NCI-H2029 treated with DMSO at 0.1 percent for 48 hours (cell line): ENCODE measurements at regions not wholly inside any gene's neighbourhood (a gene's known extent, or its start where the extent isn't known, plus 50 kb on each side); places are given as distances from the start of the nearest gene placed in this dataset.
A peak's percentile ranks its signal among the peaks of the same experiment; 100 is the strongest.
"Not testable (repeated sequence)": the region's sequence is repeated elsewhere in the genome, so short reads cannot be mapped to it uniquely, and the experiment has no call there.

Experiments used
- DNase-seq: peaks from one replicate; lab custom pipeline; 2025; lab: John Stamatoyannopoulos, UW

DNA sequence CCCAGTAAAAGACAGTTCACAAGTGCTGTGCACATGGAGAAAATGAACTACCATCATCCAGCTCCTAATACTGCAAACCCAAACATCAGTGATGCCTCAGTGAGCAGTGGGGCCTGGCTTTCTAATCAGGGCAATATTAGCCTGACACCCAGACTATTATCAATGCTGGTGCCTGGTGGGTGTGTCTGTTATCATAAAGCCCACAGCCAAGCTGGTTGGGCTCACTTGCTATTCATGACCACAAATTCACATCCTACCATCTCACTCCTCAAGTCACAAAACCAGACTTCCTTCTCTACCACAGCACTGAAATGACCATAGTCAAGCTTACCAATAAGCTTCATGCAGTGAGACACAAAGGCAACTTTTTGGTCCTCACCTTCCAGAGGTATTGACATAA is 180.8 kb upstream of the PLN start:
- no peak for DNase-seq

DNA sequence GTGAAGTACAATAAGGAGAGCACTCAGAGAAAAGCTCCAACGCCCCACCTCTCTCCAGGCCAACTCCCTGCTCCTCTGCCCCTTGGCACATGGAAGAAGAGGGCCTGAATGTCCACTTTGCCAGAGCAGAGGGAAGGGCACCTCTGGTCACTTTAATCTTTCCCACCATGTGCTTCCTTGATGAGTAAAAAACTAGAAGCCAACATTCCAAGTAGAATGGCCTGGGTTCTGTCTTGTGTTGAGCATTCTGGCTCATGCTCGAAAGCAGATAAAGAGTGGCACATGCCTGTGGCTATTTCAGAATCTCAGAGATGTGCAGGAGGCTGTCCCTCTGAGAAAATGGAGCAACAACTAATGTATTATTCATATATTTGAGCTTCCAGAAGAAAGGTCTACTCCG is 177.4 kb upstream of the PLN start:
- DNase-seq = no peak

DNA sequence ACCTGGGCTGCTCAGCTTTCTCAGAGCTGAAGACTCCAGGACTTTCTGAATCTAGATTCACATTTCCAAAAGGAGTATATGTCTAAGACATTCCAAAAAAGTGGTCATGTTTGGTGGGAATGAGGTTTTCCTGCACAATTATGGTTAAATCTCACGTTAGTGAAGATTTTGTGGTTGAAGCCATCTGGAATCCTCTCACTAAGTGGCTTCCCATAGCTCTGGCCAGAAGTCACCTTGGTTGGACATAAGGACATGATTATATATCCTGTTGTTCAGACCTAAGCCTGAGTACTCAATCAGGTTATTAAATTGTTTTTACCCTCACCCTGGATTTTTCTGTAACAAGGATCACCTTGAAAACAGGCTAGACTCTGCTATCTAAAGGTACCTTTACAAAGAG is 176.1 kb upstream of the PLN start:
- no peak for DNase-seq

DNA sequence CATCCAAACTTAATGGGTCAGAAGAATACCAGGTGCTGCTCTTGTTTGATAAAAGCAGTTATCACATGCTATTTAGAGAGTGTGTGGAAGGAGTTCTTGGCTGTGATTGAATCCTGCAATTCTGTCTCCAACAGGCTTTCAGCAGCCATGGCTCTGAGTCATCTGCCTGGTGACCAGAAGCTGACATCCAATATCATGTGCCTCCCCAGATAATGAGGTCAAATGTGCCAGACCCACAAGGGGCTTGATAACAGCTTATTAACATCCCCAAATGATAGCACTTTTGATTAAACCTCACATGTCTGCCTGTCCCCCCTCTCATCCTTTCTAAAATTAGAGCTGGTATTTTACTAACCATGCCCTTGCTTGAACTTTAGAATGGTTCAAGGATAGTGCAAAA is 175.7 kb upstream of the PLN start:
- DNase-seq = peak; percentile 37

DNA sequence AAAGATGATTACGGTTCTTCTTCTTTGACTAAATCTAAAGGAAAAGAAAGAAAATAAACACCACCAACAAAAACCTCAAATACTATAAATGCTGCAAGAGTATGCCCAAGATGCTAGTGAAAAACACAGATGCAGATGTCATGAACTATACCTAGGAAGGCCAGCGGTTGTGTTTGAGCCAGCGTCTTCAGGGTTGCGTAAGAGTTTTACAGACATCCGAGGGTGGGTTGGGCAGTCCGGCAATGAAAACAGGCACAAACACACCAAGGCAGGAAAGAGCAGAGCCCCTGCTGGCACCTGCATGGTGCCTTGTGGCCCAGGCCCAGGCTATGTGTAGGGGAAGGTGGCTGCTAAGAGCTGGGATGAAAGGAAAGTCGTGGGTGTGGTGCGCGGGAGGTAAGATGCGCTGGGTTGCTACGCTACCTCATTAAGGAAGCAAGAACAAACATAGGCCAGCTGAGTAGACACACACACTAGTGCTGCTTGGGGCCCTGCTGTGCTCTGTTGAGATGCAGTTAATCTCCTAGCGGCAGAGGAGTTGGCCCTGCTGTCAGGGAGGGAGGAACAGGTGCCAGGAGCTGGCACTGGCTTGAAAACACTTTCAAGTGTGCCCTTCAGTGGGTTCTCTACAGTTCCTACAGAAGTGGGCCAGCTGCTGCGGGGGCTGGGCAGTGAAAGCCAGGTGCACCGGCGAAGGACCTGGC is 170.2 kb upstream of the PLN start:
- peak; percentile 99 for DNase-seq

DNA sequence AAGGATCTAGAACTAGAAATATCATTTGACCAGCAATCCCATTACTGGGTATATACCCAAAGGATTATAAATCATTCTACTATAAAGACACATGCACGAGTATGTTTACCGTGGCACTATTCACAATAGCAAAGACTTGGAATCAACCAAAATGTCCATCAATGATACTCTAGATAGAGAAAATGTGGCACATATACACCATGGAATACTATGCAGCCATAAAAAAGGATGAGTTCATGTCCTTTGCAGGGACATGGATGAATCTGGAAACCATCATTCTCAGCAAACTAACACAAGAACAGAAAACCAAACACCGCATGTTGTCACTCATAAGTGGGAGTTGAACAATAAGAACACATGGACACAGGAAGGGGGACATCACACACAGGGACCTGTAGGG is 167.5 kb upstream of the PLN start:
- DNase-seq = not testable (repeated sequence)

DNA sequence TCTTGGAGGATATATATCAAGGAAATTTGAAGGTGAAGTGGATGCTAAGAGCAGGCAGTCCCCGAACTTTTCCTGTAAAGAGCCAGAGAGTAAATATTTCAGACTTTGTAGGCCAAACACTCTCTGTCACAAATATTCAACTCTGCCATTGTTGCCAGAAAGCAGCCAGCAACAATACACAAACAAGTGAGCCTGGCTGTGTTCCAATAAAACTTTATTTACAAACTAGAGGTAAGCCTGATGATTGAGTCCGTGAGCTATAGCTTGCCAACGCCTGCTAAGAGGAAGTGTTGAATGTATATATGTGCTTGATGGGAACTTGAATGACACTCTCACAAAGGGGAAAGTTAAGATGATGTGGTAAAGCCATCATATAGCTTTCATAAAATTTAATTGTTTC is 166.0 kb upstream of the PLN start:
- peak; percentile 33 for DNase-seq

DNA sequence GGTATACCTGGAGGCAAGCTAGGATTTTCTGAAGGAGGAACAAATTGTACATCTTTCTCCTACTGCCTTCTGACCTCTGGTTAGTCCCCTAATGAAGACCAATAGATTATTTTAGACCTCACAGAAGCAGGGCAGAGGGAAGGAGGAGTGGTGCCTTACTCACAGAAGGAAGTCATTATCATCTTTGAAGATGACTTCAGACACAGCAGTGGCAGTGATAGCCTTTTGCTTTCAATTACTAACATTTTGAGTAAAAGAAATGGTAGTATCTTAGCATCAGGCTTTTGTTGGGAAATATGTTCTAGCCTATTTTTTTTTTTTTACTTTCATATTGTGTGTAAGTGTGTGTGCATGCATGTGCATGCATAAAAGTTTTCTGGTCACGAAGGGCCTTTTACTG is 164.2 kb upstream of the PLN start:
- no peak for DNase-seq

DNA sequence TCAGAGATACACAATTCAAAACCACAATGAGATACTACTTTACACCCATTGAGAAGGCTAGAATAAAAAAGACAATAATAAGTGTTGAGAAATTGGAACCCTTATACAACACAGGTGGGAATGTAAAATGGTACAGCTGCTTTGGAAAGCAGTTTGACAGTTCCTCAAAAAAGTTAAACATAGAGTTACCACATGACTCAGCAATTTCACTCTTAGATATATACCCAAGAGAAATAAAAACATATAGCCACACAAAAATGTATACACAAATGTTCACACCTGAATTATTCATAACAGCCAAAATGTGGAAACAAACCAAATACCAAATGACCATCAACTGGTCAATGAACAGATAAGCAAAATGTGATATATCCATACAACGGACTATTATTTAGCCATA is 161.1 kb upstream of the PLN start:
- no peak for DNase-seq

DNA sequence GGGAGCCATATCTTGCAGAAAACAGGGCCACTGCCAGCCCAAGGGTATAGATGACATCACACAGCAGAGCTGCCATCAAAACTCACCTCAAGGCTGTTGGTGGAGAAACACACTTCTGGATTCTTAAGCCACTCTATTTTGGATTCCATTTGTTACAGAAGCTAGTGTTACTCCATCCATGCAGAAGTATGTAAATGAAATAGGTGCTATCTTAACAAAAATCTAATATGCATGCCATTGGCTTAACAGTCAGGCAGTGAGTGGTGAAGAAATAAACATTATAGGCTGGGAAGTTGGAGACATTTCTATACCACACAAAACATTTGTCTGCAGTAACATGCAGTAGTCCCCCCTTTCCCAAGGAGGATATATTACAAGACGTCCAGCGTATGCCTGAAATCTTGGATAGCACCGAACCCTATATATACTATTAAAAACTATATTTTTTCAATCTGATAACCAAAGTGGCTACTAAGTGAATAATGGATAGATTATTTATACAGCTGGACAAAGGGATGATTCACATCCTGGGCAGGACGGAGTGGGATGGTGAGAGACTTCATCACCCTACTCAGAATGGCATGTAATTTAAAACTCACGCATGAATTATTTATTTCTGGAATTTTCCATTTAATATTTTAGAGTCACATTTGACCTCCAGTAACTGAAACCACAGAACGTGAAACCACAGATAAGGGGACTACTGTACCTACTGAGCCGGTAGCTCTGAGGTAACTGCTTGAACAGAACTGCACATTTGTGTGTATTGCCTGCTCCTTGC is 160.0 kb upstream of the PLN start:
- DNase-seq = no peak

DNA sequence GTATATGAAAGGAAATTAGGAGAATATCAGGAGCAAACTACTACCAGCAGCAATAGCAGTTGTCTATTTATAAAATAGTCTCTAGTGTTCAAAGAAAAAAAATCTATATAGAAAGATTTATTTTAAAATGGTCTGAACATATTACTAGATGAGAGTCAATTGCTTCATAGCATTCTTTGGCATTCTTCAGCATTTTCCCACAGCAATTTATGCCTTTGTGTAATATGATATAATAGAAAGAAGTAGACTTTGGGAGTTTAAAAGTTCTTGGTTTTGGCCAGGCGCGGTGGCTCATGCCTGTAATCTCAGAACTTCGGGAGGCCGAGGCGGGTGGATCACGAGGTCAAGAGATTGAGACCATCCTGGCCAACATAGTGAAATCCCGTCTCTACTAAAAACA is 157.0 kb upstream of the PLN start:
- DNase-seq = no peak

DNA sequence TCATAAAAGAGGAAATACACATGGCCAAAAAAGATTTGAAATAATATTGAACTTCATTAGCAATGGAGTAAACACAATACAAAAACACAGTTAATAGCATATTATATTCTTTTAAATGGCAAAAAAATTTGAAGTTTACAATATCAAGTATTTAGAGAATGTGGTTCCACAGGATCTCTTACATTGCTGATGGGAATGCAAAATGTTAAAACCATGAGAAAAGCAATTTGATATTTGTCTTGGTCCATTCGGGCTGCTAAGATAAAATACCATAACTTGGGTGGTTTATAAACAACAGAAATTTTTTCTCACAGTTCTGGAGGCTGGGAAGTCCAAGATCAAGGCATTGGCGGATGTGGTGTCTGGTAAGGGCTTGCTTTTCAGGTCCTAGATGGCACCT is 154.0 kb upstream of the PLN start:
- no peak for DNase-seq

DNA sequence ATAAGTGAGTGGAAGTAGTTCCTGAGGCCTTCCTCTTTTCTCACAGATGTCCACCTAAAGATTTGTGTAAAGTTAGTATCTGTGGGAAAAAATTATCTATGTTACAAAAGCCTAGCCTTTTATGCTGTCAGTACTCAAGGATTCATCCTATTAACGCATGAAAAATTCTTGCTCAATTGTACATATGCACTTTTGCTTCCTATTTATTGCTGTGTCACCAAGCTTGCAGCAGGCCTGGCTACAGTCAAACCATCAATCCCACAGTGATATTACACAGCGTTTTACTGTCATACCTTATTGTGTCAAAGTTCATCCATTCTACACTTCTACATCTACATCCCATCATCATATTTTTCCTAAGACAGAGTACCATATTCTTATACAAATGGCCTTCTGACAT is 151.1 kb upstream of the PLN start:
- no peak for DNase-seq

DNA sequence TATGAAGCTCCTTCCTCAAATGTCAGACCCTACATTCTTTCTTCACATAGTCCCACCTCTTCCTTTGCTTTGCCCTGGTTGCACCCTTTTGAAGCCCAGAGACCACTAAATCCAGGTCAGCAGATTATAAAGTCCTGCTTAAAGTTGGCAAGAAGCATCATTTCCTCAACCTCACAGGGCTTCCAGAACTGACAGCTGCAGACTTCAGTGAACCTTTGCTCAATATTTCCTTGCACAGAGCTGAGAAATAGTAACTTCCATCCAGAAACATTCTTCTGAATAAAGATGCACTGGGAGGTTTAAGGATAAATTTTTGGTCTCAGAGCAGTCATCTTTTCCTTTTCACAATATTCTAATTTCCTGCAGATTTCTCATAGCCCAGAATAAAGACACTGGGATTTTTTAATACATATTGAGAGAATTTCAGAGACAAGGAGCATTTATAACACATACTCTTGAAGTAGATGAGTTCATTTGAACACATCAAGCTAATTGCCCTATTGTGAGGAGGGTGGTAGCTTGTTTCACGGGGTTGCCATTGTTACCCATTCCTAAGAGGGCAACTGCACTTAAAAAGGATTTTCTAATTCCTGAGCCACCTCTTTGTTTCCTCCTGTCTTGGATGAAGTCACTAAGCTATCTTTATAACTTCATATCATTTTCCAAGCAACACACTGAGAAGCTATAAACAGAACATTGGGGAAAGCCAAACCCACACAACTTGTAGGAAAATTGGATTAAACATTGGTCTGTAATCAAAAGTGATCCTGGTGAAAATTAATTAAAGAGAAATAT is 150.2 kb upstream of the PLN start:
- DNase-seq = no peak

DNA sequence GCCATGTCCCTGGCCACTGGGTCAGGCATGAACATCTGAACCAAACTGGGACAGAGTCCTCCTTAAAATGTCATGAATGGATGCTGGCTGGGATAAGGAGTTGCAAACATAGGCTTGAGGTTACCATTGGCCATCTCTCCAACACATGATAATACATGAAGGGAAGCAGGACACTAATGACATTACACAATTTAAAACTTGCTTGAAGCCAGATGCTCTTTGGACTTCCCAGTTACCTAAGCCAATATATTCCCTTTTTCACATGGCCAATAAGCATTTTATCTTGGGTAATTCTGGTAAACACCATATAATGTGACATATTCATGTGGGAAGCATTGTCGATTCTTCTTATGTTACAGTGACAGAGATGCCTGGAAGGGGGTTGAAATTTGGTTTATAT is 148.0 kb upstream of the PLN start:
- no peak for DNase-seq

DNA sequence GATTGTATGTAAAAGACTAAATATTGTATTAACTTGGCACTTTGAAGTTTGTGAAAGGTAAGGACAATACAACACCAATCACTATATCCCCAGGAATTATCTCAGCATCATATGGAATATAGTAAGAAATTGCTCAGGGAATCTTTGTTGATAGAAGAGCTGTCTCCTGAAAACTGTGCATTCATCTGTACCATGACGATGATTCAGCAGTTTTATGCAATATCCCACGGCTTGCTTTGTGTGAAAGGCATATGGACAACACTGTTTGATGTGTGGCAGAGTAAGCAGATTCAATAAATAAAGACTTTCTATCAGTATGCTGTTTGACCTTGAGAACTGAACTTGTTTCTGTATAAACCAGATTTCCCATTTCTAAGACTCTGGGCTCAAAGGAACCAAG is 147.5 kb upstream of the PLN start:
- DNase-seq = no peak

DNA sequence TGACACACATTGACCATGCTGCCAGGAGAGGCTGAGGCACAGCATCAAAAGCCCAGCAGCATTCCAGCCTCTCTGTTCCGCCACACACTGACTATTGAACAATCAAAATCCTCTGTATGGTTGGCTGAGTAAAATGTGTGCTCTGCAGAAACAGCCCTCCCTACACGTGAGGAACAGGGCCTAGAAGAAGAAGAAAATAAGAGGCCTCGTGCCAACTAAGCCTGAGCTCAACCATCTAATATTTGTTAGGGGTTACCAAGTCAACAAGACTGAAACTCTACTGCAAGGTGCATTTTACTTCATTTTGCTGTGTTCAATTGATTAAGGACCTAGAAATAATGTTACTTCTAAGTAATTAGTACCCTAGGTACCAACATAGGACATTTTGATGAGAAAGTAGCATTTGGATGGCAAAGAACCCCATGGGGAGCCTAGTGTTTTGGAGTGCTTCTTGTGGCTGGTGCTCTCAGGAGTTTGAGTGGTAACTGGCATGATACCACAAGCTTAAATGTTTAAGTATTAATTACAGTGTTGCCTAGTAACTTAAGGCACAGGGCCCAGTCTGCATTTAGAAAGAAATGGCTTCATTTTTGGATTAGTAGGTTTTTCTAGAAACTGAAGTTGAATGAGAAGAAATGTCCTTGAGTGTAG is 146.6 kb upstream of the PLN start:
- DNase-seq = peak; percentile 97

DNA sequence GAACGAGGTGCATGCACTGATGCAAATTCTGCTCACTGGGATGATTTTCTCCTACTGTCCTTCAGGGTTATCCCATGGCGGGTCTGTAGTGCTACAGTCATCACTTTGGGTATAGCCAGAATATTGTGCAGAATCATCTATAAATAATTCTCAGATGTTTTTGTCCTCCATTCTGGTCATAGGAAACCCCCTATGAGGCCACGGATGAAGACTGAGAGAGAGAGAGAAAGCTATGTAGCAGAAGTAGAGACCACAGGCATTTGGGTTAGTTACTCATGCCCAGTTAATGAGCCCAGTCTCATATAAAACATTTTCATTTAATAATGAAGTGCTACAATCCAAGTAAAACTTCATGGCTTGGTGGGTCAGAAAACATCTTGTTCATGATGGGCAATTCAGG is 145.1 kb upstream of the PLN start:
- no peak for DNase-seq

DNA sequence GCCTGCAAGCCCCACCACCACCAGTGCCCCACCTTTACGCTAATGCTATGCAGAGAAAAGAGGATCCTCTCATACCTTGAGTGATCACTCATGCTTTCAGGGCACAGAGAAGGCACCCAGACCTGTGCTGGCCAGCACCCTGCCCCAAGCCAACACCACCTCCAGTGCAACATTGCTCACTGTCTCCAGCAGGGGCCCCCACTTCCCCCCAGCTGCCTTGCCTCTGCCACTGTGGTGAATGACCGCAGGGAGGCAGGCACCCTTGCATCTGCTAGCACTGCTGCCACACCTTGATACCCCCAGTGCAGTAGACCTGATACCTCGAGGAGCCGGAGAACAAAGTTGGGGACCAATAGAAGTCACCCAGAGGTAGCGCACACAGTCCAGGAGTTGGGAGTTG is 139.2 kb upstream of the PLN start:
- DNase-seq = no peak

DNA sequence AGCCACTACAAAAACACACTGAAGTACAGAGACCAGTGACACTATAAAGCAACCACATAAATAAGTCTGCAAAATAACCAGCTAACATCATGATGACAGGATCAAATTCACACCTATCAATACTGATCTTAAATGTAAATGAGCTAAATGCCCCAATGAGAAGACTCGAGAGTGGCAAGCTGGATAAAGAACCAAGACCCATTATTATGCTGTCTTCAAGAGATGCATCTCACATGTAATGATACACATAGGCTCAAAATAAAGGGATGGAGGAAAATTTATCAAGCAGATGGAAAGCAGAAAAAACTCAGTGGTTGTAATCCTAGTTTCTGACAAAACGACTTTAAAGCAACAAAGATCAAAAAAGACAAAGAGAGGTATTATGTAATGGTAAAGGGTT is 138.1 kb upstream of the PLN start:
- DNase-seq = no peak
